Putamen (tissue), 1 donor: ENCODE measurements at regions not wholly inside any gene's neighbourhood (a gene's known extent, or its start where the extent isn't known, plus 50 kb on each side); places are given as distances from the start of the nearest gene placed in this dataset.

Experiments used
- DNase-seq: peaks from one replicate; pipeline ENCODE4 v3.0.0-alpha.2; 2016; ENCODE audit warnings: low spot score

- DNase-seq = no peak
Observed at GRCh38 chr6:47360388-47360787, 50.7 kb upstream of the TNFRSF21 start.

- DNase-seq = no peak
Observed at GRCh38 chr6:47362857-47363461, 53.3 kb upstream of the TNFRSF21 start.

- DNase-seq = no peak
Observed at GRCh38 chr6:47363736-47364135, 54.0 kb upstream of the TNFRSF21 start.

GRCh38 chr6:47366335-47366890 lies 56.7 kb upstream of the TNFRSF21 start:
- DNase-seq = no peak

- DNase-seq = no peak
Observed at GRCh38 chr6:47371139-47371869, 61.6 kb upstream of the TNFRSF21 start.

- DNase-seq = no peak
Observed at GRCh38 chr6:47371870-47372255, 62.2 kb upstream of the TNFRSF21 start.

GRCh38 chr6:47372318-47372717 lies 62.6 kb upstream of the TNFRSF21 start:
- no peak for DNase-seq

GRCh38 chr6:47375426-47375825 lies 65.7 kb upstream of the TNFRSF21 start:
- no peak for DNase-seq

- no peak for DNase-seq
Observed at GRCh38 chr6:47376930-47377329, 67.2 kb upstream of the TNFRSF21 start.

- no peak for DNase-seq
Observed at GRCh38 chr6:47377971-47378370, 68.3 kb upstream of the TNFRSF21 start.

- no peak for DNase-seq
Observed at GRCh38 chr6:47379328-47379727, 69.6 kb upstream of the TNFRSF21 start.

- no peak for DNase-seq
Observed at GRCh38 chr6:47380251-47380650, 70.5 kb upstream of the TNFRSF21 start.

- DNase-seq = no peak
Observed at GRCh38 chr6:47381036-47381435, 71.3 kb upstream of the TNFRSF21 start.

GRCh38 chr6:47383360-47383759 lies 73.7 kb upstream of the TNFRSF21 start:
- no peak for DNase-seq

- no peak for DNase-seq
Observed at GRCh38 chr6:47391675-47392074, 82.0 kb upstream of the TNFRSF21 start.

- DNase-seq = no peak
Observed at GRCh38 chr6:47392251-47392650, 82.5 kb upstream of the TNFRSF21 start.

- no peak for DNase-seq
Observed at GRCh38 chr6:47396401-47397069, 81.1 kb upstream of the CD2AP start.

GRCh38 chr6:47400581-47400980 lies 77.0 kb upstream of the CD2AP start:
- no peak for DNase-seq

GRCh38 chr6:47402081-47402480 lies 75.5 kb upstream of the CD2AP start:
- no peak for DNase-seq

- no peak for DNase-seq
Observed at GRCh38 chr6:47403056-47403455, 74.5 kb upstream of the CD2AP start.

GRCh38 chr6:47403801-47404200 lies 73.8 kb upstream of the CD2AP start:
- DNase-seq = no peak

- DNase-seq = no peak
Observed at GRCh38 chr6:47404435-47404834, 73.2 kb upstream of the CD2AP start.

GRCh38 chr6:47405273-47405672 lies 72.3 kb upstream of the CD2AP start:
- DNase-seq = no peak
